Pancreas (tissue), 10 donors: ENCODE measurements at regions not wholly inside any gene's neighbourhood (a gene's known extent, or its start where the extent isn't known, plus 50 kb on each side); places are given as distances from the start of the nearest gene placed in this dataset.

Source experiments
- ATAC-seq, 4 donors: fragments of 200-7000 bp; cut with Tn5 transposase; one replicate each; pipeline versions ENCODE4 v1.8.0 to v1.9.1; 2020; ENCODE audit warnings: mild to moderate bottlenecking in 4 of 4, moderate library complexity in 4 of 4
- DNase-seq, 6 donors: peaks; one replicate each; pipeline ENCODE4 v3.0.0-alpha.2; 2020
- FAIRE-seq: peaks from 2 replicates; lab custom pipeline; 2012; peaks lifted over from hg19 to GRCh38; lab: Jason Lieb, UNC
- H3K27ac ChIP-seq, 4 donors: fragments of 200-600 bp; sonication (generic); 1 replicate in 3 of 4; 2 replicates in 1 of 4; pipeline versions ENCODE4 v1.5.0 to v1.8.0; 2020
- H3K27me3 ChIP-seq, 4 donors: fragments of 200-600 bp; one replicate each; pipeline ENCODE4 v1.8.0; 2021
- H3K36me3 ChIP-seq, 3 donors: fragments of 200-600 bp; sonication (generic) in 1 of 3; one replicate each; pipeline versions ENCODE4 v1.5.0 to v1.8.0; 2020 to 2021
- H3K4me1 ChIP-seq, 3 donors: fragments of 200-600 bp; one replicate each; pipeline ENCODE4 v1.8.0; 2021
- H3K4me3 ChIP-seq, 4 donors: fragments of 200-600 bp; sonication (generic) in 2 of 4; one replicate each; pipeline versions ENCODE4 v1.5.0 to v1.8.0; 2020 to 2021
- H3K9me3 ChIP-seq, 4 donors: fragments of 200-600 bp; one replicate each; pipeline ENCODE4 v1.8.0; 2021
- WGBS, 2 donors: extraction: QIAGEN DNeasy Blood & Tissue Kit; methylation state at CpG; one replicate each; pipeline ENCODE4 v1.1.7; 2013; 5-methylcytosine and 5-hydroxymethylcytosine counted together
- intact Hi-C, 3 donors: fragments of 100-400 bp; cut with DNase I; formaldehyde crosslinking; loops; one replicate each; pipeline versions ENCODE4 v1.11.1 to v1.14.2; 2022
- TF ChIP-seq, protein P1 (sequence below), 4 donors: fragments of 200-600 bp; sonication (generic) in 3 of 4; IDR thresholded peaks; one replicate each; pipeline versions ENCODE4 v1.5.0 to v1.8.0; 2021; ENCODE audit warnings: antibody characterized with exemption in 4 of 4
- donor health status: healthy with polysubstance abuse.
- donor health status: DM: no; HTN: no; CAD: no; lungs with moderate emphysema.
- donor health status: DM: no; HTN: no; CAD: no.
- donor health status: control.
- donor health status: control.
- donor health status: Bipolar disorder and iron deficiency.
- donor health status: DM: yes; HTN: yes; CAD: no.
- donor health status: DM: no; HTN: no; CAD: no.
- donor health status: DM: no; HTN: no; CAD: no.
- donor health status: DM: yes; HTN: yes; CAD: no.

DNA sequence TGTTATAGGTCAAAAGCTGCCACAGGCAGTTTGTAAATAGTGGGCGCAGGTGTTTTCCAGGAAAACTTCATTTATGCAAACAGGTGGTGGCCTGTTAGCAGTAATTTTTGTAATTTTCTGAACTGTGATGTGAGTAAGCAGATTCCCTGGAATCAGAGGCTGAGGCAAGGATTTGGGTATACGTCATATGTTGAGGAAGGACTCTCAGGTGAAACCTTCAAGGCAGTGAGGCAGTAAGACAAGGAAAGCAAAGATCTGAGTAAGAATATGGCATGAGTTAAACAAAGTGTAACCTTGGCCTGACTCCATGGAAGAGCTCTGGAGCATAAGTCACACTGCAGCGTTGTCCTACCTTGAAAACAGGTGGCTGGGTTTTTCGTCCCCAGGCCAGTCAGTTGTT, 291.1 kb upstream of the BTBD3 start:
- 55 to 58% methylated on average over 4 of the region's 4 CpGs for WGBS, 2 donors
- DNase-seq (no peak), ATAC-seq (no peak), FAIRE-seq (no peak)
- Histone ChIP-seq H3K9me3 (no peaks in the 10 kb centered on the region), H3K27me3 (no peaks in the 10 kb centered on the region), H3K27ac (no peak overlapping the region), H3K4me3 (no peak overlapping the region), H3K4me1 (no peaks in the 10 kb centered on the region), H3K36me3 (no peaks in the 10 kb centered on the region)
- intact Hi-C loops: no loop called here
- TF ChIP-seq, protein P1, sequence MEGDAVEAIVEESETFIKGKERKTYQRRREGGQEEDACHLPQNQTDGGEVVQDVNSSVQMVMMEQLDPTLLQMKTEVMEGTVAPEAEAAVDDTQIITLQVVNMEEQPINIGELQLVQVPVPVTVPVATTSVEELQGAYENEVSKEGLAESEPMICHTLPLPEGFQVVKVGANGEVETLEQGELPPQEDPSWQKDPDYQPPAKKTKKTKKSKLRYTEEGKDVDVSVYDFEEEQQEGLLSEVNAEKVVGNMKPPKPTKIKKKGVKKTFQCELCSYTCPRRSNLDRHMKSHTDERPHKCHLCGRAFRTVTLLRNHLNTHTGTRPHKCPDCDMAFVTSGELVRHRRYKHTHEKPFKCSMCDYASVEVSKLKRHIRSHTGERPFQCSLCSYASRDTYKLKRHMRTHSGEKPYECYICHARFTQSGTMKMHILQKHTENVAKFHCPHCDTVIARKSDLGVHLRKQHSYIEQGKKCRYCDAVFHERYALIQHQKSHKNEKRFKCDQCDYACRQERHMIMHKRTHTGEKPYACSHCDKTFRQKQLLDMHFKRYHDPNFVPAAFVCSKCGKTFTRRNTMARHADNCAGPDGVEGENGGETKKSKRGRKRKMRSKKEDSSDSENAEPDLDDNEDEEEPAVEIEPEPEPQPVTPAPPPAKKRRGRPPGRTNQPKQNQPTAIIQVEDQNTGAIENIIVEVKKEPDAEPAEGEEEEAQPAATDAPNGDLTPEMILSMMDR (IDR thresholded peaks at IDR 0.05): no peak

DNA sequence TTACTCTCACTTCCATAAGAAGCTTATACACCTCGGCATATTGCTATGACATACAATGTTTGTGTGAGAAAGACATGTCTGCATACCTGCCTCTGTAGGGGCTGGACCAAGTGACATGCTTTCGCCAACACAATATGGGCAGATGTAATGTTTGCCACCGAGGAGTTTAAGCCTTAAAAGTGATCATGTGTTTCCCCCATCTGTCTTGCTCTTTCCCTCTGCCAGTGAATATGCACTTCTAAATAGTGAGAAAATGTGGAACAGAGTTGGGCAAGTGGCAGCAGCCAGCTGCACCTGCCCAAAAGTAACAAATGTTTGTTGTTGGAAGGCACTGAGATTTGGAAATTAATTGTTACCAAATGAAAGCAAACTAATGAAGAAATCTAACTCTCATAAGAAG, 274.8 kb upstream of the BTBD3 start:
- no peak overlapping the region for H3K27ac ChIP-seq
- no peaks in the 10 kb centered on the region for H3K27me3 ChIP-seq
- DNase-seq (no peak), FAIRE-seq (no peak), ATAC-seq (no peak)
- intact Hi-C loops: no loop called here
- H3K4me3 ChIP-seq: no peak overlapping the region
- WGBS, 2 donors: 56 to 71% methylated on average over 3 of the region's 3 CpGs
- TF ChIP-seq, protein P1 (IDR thresholded peaks at IDR 0.05): no peak
- H3K9me3 ChIP-seq: no peaks in the 10 kb centered on the region
- H3K36me3 ChIP-seq: no peaks in the 10 kb centered on the region
- H3K4me1 ChIP-seq: no peaks in the 10 kb centered on the region

DNA sequence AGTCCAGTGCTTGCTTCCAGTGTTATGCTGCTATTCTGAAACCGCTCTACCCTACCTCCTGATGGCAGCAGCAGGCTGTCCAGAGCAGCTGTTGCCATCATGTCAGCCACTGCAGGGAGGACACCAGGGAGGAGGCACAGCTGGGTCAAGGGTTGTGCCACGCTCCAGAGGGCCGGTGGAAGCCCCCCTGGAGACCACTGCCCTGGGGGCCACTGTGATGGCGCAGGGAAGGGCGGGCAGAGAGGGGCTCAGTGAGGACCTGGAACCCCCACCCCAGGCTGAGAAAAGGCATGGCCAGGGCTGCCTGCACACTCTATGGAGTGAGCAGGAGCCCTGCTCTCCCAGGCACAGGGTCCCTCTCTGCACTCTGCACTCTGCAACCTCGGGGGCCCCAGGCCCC, 271.3 kb upstream of the BTBD3 start:
- no peak for ATAC-seq
- intact Hi-C loops: no loop called here
- WGBS, 2 donors: 85 to 95% methylated on average over 6 of the region's 6 CpGs

DNA sequence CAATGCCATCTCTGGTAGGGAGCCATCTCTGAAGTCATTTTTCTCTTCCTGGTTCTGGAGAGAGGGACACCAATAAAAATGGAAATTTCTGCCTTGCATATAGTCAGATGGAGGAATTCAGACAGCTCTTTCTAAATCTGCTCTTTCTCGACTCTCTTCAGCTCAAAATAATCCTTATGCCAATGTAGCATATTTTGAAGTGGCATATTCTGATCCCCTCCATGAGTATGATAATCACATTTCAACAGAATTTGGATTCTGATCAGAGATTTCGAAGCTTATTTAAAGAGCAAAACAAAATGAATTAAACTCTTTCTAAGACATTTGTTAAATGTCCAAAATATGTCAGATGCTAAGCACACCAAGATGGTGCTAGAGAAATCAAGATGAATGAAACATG, 267.1 kb upstream of the BTBD3 start:
- H3K4me3 ChIP-seq: no peak overlapping the region
- H3K27ac ChIP-seq: no peak overlapping the region
- TF ChIP-seq, protein P1 (IDR thresholded peaks at IDR 0.05): no peak
- intact Hi-C loops: no loop called here
- no peaks in the 10 kb centered on the region for H3K4me1 ChIP-seq
- FAIRE-seq (no peak), ATAC-seq (no peak), DNase-seq (no peak)
- no peaks in the 10 kb centered on the region for H3K27me3 ChIP-seq
- no peaks in the 10 kb centered on the region for H3K36me3 ChIP-seq
- 69 to 89% methylated on average over 2 of the region's 2 CpGs for WGBS, 2 donors
- no peaks in the 10 kb centered on the region for H3K9me3 ChIP-seq

More for the DNA sequence above, 271.3 kb upstream of the BTBD3 start:
- Histone ChIP-seq H3K27ac (no peak overlapping the region), H3K4me1 (no peaks in the 10 kb centered on the region), H3K9me3 (no peaks in the 10 kb centered on the region), H3K27me3 (no peaks in the 10 kb centered on the region), H3K4me3 (no peak overlapping the region), H3K36me3 (no peaks in the 10 kb centered on the region)
- FAIRE-seq (no peak), DNase-seq (peak in 1 of 6 donors; percentile 33)
- TF ChIP-seq, protein P1 (IDR thresholded peaks at IDR 0.05): no peak

DNA sequence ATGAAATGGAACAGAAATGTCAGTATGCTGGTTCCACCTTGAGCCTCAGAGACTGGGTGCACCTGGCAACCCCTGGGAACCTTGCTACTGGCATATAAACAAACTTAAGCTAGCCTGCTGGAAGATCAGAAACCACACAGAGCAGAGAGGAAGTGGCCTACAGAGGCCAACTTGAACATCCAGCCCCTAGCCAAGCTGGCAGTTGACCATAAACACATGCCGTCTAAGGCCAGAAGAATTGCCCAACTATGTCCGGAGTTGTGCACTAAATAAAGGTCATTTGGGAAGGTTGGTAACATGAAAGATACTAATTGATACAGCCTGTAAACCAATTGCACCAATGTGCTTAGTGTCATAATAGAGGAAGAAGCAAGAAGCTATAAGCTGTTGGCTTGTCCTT, 266.6 kb upstream of the BTBD3 start:
- Histone ChIP-seq H3K4me3 (no peak overlapping the region), H3K4me1 (no peaks in the 10 kb centered on the region), H3K27ac (no peak overlapping the region), H3K36me3 (no peaks in the 10 kb centered on the region), H3K9me3 (no peaks in the 10 kb centered on the region), H3K27me3 (no peaks in the 10 kb centered on the region)
- intact Hi-C loops: no loop called here
- DNase-seq (no peak), FAIRE-seq (no peak), ATAC-seq (no peak)
- TF ChIP-seq, protein P1 (IDR thresholded peaks at IDR 0.05): no peak
- 72 to 90% methylated on average over 2 of the region's 2 CpGs for WGBS, 2 donors
